ENCODE measurements at regions not wholly inside any gene's neighbourhood (a gene's known extent, or its start where the extent isn't known, plus 50 kb on each side); places are given as distances from the start of the nearest gene placed in this dataset.
A peak's percentile ranks its signal among the peaks of the same experiment; 100 is the strongest.

DNA sequence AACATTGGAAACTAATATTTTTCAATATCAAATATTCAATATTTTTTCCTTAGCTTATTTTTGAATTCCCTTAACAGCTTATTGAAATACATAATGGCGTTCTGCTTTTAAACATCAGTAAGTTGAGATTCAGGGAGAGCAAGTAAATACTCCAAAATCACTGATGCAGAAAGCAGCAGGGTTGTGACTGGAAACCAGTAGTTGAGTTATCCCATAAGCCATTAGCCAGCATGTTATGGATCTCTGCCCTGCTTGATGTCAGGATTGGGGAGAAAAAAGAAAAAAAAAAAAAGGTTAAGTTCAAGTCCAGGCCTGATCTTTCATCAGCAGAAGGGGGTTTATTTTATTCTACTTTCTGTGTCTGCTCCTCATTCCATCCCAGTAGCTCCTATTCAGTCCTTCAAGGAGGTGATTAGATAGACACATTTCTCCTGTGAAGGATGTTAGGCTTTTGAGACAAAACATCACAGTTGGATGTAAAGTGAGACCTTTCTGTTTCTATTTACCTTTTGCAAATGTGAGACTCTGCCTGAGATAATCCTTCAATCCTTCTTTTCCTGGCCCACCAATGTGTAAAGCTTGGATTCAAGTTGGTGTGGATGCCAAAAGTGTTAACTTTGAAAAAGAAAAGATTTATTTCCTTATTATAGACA lies 110.9 kb upstream of the HDAC9 start:
- Histone ChIP-seq H3K79me1 (ENCODE audit: low read depth in 1 of 2, low read length in 2 of 2) (peaks cover 0 to 3% of the 10 kb centered on the region in 2 experiments; a peak in 1 of 4 replicates), H3K4ac (ENCODE audit: low read depth, low read length) (no peak overlapping the region), H3K9me1 (ENCODE audit: insufficient read depth, low read length) (peaks cover 4% of the 10 kb centered on the region), H3K27me3 (ENCODE audit: control insufficient read depth, insufficient read depth, low read length) (no peaks in the 10 kb centered on the region), H3K14ac (replicated peaks; ENCODE audit: low read depth, low read length) (no peak overlapping the region), H3K36me3 (ENCODE audit: control insufficient read depth, insufficient read depth, low read length) (no peaks in the 10 kb centered on the region), H2AK5ac (ENCODE audit: low read depth, low read length) (no peak overlapping the region), H3K9me3 (ENCODE audit: control insufficient read depth, insufficient read depth, low read length) (no peaks in the 10 kb centered on the region), H3K4me3 (ENCODE audit: insufficient read depth, low read depth, low read length) (no peak overlapping the region), H3K18ac (ENCODE audit: low read depth, low read length) (no peak overlapping the region), H4K8ac (ENCODE audit: low read depth in 2 of 2, low read length in 2 of 2) (no peak overlapping the region), H4K91ac (ENCODE audit: insufficient read depth, low read depth, low read length) (no peak overlapping the region), H4K5ac (ENCODE audit: low read depth, low read length) (no peak overlapping the region), H3K23ac (ENCODE audit: low read depth, low read length) (no peak overlapping the region), H2BK5ac (ENCODE audit: low read depth, low read length, poor library complexity, severe bottlenecking) (no peak overlapping the region), H3K56ac (ENCODE audit: extremely low read depth, insufficient read depth, low read length) (0 out of 2 replicates have a peak overlapping the region, but pooled peaks have one; percentile 21), H4K20me1 (ENCODE audit: insufficient read depth, low read length) (no peaks in the 10 kb centered on the region), H3K27ac (ENCODE audit: insufficient read depth, low read length) (no peak overlapping the region), H2AK9ac (replicated peaks; ENCODE audit: low read depth, low read length, poor library complexity) (no peak overlapping the region), H3K9ac (ENCODE audit: low read depth, low read length) (no peak overlapping the region), H3K4me1 (ENCODE audit: control insufficient read depth, insufficient read depth, low read length) (peaks cover 5% of the 10 kb centered on the region), H2BK15ac (ENCODE audit: low read depth, low read length) (no peak overlapping the region), H2BK120ac (ENCODE audit: low read depth, low read length) (no peak overlapping the region), H3K4me2 (ENCODE audit: low read depth, low read length) (no peak overlapping the region), H2AFZ (replicated peaks; ENCODE audit: low read length, poor library complexity) (no peak overlapping the region), H2BK20ac (ENCODE audit: low read depth, low read length) (no peak overlapping the region)
- dilution Hi-C loops (cut with HindIII; ENCODE audit: low sequenced_read_pairs, unreplicated experiment) (no loop called here), in situ Hi-C loops (cut with MboI; ENCODE audit: low sequenced_read_pairs) (no loop called here), intact Hi-C loops (cut with micrococcal nuclease) (no loop called here)
- no CpG with 5 or more reads among the region's 1 CpG for WGBS, 2 experiments (ENCODE audit: extremely low coverage in 2 of 2, insufficient read length in 1 of 2)
- ATAC-seq (ENCODE audit: low read depth) (no peak), DNase-seq (no peak)
- CTCF ChIA-PET = interaction anchor here (0.7 kb wide), 1 partner anchor 123 kb away, joined by 6 read pairs; no protein-coding TSS in a partner anchor
- POLR2A ChIA-PET (ENCODE audit: unreplicated experiment) = no interaction called here
- TF ChIP-seq NFE2L2 (IDR thresholded peaks at IDR 0.05; ENCODE audit: low read depth, low read length) (no peak), CEBPB (IDR thresholded peaks at IDR 0.05; ENCODE audit: low read depth, low read length) (no peak), RCOR1 (IDR thresholded peaks at IDR 0.05; ENCODE audit: insufficient replicate concordance, low read length) (no peak)
- BruUV-seq (replicated peaks) = no TSS peak

All from IMR-90 (cell line).